H1 (cell line): ENCODE measurements at regions not wholly inside any gene's neighbourhood (a gene's known extent, or its start where the extent isn't known, plus 50 kb on each side); places are given as distances from the start of the nearest gene placed in this dataset.

Experiments
- CTCF ChIA-PET: fragments of 300-600 bp; sonication (Branson Sonifier 250); formaldehyde crosslinking; loops from one replicate; lab custom pipeline; 2021; ENCODE audit not compliant: partially characterized antibody; lab: Charles Lee
- POLR2A ChIA-PET: fragments of 300-600 bp; sonication (Branson Sonifier 250); formaldehyde crosslinking; loops from one replicate; lab custom pipeline; 2021; ENCODE audit warnings: inconsistent platforms; ENCODE audit not compliant: partially characterized antibody; lab: Charles Lee
- DNase-seq, 2 experiments: peaks; one replicate each; pipeline versions ENCODE4 v3.0.0 to v3.0.0-alpha.2; 2010 to 2022; ENCODE audit warnings: low spot score in 2 of 2, low read depth in 1 of 2, mixed read lengths in 1 of 2
- FAIRE-seq: peaks from 2 replicates; lab custom pipeline; 2011; peaks lifted over from hg19 to GRCh38; lab: Jason Lieb, UNC
- H2AFZ ChIP-seq: 2 replicates; pipeline ENCODE4 v1.8.1; 2012; ENCODE audit warnings: low read length, inconsistent platforms
- H2AK5ac ChIP-seq: 2 replicates; pipeline ENCODE4 v1.6.1; 2013; ENCODE audit warnings: low read depth, low read length
- H2BK120ac ChIP-seq: replicated peaks from 2 replicates; pipeline ENCODE3; 2013; ENCODE audit warnings: low read depth, low read length, inconsistent platforms
- H2BK12ac ChIP-seq: 2 replicates; pipeline ENCODE4 v1.6.1; 2013; ENCODE audit warnings: low read depth, low read length
- H2BK15ac ChIP-seq: 2 replicates; pipeline ENCODE4 v1.6.1; 2013; ENCODE audit warnings: low read length
- H2BK20ac ChIP-seq: 2 replicates; pipeline ENCODE4 v1.6.1; 2013; ENCODE audit warnings: low read length
- H2BK5ac ChIP-seq: 2 replicates; pipeline ENCODE4 v1.6.1; 2013; ENCODE audit warnings: low read depth, low read length
- H3K14ac ChIP-seq: 2 replicates; pipeline ENCODE4 v1.6.1; 2013; ENCODE audit warnings: inconsistent platforms; ENCODE audit not compliant: insufficient read length
- H3K18ac ChIP-seq: 2 replicates; pipeline ENCODE4 v1.6.1; 2013; ENCODE audit warnings: low read length; ENCODE audit errors: extremely low read depth
- H3K23ac ChIP-seq: 2 replicates; pipeline ENCODE4 v1.6.1; 2013; ENCODE audit warnings: inconsistent platforms; ENCODE audit not compliant: insufficient read length
- H3K23me2 ChIP-seq: 2 replicates; pipeline ENCODE4 v1.6.1; 2013; ENCODE audit warnings: low read depth, low read length
- H3K27ac ChIP-seq: 2 replicates; pipeline ENCODE4 v1.6.1; 2011; ENCODE audit warnings: low read depth, low read length, inconsistent platforms
- H3K27me3 ChIP-seq, 4 experiments: replicated peaks in 1 of 4; 1 replicate in 1 of 4; 2 replicates in 3 of 4; pipeline versions ENCODE4 v1.6.1 to v1.8.1; 2011 to 2013; ENCODE audit warnings: low read length in 3 of 4, mild to moderate bottlenecking in 3 of 4, inconsistent platforms in 2 of 4, mixed read lengths in 2 of 4, moderate library complexity in 1 of 4; ENCODE audit not compliant: control insufficient read depth in 3 of 4, insufficient read depth in 3 of 4; ENCODE audit errors: extremely low read depth in 1 of 4
- H3K36me3 ChIP-seq, 4 experiments: 2 replicates each; pipeline versions ENCODE4 v1.6.1 to v1.8.1; 2011 to 2013; ENCODE audit warnings: mild to moderate bottlenecking in 4 of 4, low read length in 3 of 4, moderate library complexity in 2 of 4, control low read depth in 1 of 4, inconsistent platforms in 1 of 4; ENCODE audit not compliant: insufficient read depth in 4 of 4, control insufficient read depth in 2 of 4
- H3K4ac ChIP-seq: replicated peaks from 2 replicates; pipeline ENCODE3; 2013; ENCODE audit warnings: low read length, low read depth, mixed read lengths, inconsistent platforms; ENCODE audit not compliant: insufficient read length
- H3K4me1 ChIP-seq, 4 experiments: replicated peaks in 1 of 4; 1 replicate in 1 of 4; 2 replicates in 3 of 4; pipeline versions ENCODE4 v1.6.1 to v1.8.1; 2011 to 2013; ENCODE audit warnings: low read length in 3 of 4, inconsistent platforms in 2 of 4, mixed read lengths in 1 of 4; ENCODE audit not compliant: insufficient read depth in 4 of 4, control insufficient read depth in 3 of 4
- H3K4me2 ChIP-seq, 2 experiments: 2 replicates each; pipeline versions ENCODE4 v1.6.1 to v1.8.1; 2011 to 2013; ENCODE audit warnings: low read depth in 2 of 2, low read length in 2 of 2, control low read depth in 1 of 2, inconsistent platforms in 1 of 2, mild to moderate bottlenecking in 1 of 2; ENCODE audit not compliant: insufficient read depth in 1 of 2
- H3K4me3 ChIP-seq, 4 experiments: fragments of 200-600, 300-600 bp in 1 of 4; sonication (generic), shearing (Covaris generic), sonication (Bioruptor Twin) in 1 of 4; 2 replicates each; pipeline versions ENCODE4 v1.5.1 to v1.8.1; 2011 to 2016; ENCODE audit warnings: low read length in 4 of 4, low read depth in 3 of 4, control low read depth in 2 of 4, inconsistent platforms in 2 of 4, mild to moderate bottlenecking in 2 of 4, mixed read lengths in 1 of 4, moderate library complexity in 1 of 4; ENCODE audit not compliant: insufficient read depth in 2 of 4; ENCODE audit errors: extremely low read depth in 1 of 4
- H3K56ac ChIP-seq: replicated peaks from 2 replicates; pipeline ENCODE3; 2013; ENCODE audit warnings: low read depth, mild to moderate bottlenecking, mixed read lengths, low read length, inconsistent platforms; ENCODE audit not compliant: insufficient read length
- H3K79me1 ChIP-seq: 2 replicates; pipeline ENCODE4 v1.6.1; 2013; ENCODE audit warnings: low read depth, low read length, control low read depth
- H3K79me2 ChIP-seq, 2 experiments: 2 replicates each; pipeline versions ENCODE4 v1.6.1 to v1.8.1; 2012 to 2013; ENCODE audit warnings: low read length in 2 of 2, mild to moderate bottlenecking in 2 of 2, inconsistent platforms in 1 of 2; ENCODE audit not compliant: insufficient read depth in 2 of 2, control insufficient read depth in 1 of 2
- H3K9ac ChIP-seq, 4 experiments: replicated peaks in 1 of 4; 1 replicate in 1 of 4; 2 replicates in 3 of 4; pipeline versions ENCODE4 v1.6.1 to v1.8.1; 2011 to 2013; ENCODE audit warnings: low read depth in 3 of 4, low read length in 3 of 4, control low read depth in 2 of 4, mild to moderate bottlenecking in 2 of 4, moderate library complexity in 2 of 4, inconsistent platforms in 1 of 4; ENCODE audit errors: extremely low read depth in 1 of 4
- H3K9me3 ChIP-seq, 2 experiments: 2 replicates each; pipeline versions ENCODE4 v1.6.1 to v1.8.1; 2012 to 2013; ENCODE audit warnings: mild to moderate bottlenecking in 2 of 2, moderate library complexity in 2 of 2, control low read depth in 1 of 2, inconsistent platforms in 1 of 2, low read depth in 1 of 2, low read length in 1 of 2, mixed read lengths in 1 of 2; ENCODE audit not compliant: insufficient read depth in 2 of 2
- H4K20me1 ChIP-seq, 2 experiments: replicated peaks in 1 of 2; 2 replicates each; pipeline versions ENCODE3 to v1.8.1; 2011 to 2013; ENCODE audit warnings: inconsistent platforms in 2 of 2, low read length in 2 of 2, mild to moderate bottlenecking in 1 of 2; ENCODE audit not compliant: insufficient read depth in 2 of 2, control insufficient read depth in 1 of 2
- H4K5ac ChIP-seq: 2 replicates; pipeline ENCODE4 v1.6.1; 2013; ENCODE audit warnings: low read length, low read depth, mixed read lengths, inconsistent platforms; ENCODE audit not compliant: insufficient read length
- H4K8ac ChIP-seq: 2 replicates; pipeline ENCODE4 v1.8.0; 2013; ENCODE audit warnings: mild to moderate bottlenecking, moderate library complexity, low read length, inconsistent platforms; ENCODE audit not compliant: insufficient read depth; ENCODE audit errors: extremely low read depth
- H4K91ac ChIP-seq: replicated peaks from 2 replicates; pipeline ENCODE3; 2013; ENCODE audit warnings: low read length, mixed read lengths, inconsistent platforms; ENCODE audit not compliant: insufficient read length
- CHD2 ChIP-seq: IDR thresholded peaks from 2 replicates; pipeline ENCODE4 v1.6.1; 2012; ENCODE audit warnings: low read length, improper control_type of control experiment
- WGBS, 2 experiments: shearing (Covaris generic) in 1 of 2; methylation state at CpG; one replicate each; pipeline versions ENCODE4 v1.1.6 to v1.1.7; 2013 to 2015; ENCODE audit warnings: low lambda C conversion rate in 2 of 2, mixed read lengths in 2 of 2, inconsistent platforms in 1 of 2, low coverage in 1 of 2, missing lambda C conversion rate in 1 of 2; ENCODE audit not compliant: insufficient replicate concordance in 2 of 2, insufficient coverage in 1 of 2, insufficient read length in 1 of 2; ENCODE audit errors: extremely low coverage in 1 of 2, missing lambda C conversion rate in 1 of 2; 5-methylcytosine and 5-hydroxymethylcytosine counted together

DNA sequence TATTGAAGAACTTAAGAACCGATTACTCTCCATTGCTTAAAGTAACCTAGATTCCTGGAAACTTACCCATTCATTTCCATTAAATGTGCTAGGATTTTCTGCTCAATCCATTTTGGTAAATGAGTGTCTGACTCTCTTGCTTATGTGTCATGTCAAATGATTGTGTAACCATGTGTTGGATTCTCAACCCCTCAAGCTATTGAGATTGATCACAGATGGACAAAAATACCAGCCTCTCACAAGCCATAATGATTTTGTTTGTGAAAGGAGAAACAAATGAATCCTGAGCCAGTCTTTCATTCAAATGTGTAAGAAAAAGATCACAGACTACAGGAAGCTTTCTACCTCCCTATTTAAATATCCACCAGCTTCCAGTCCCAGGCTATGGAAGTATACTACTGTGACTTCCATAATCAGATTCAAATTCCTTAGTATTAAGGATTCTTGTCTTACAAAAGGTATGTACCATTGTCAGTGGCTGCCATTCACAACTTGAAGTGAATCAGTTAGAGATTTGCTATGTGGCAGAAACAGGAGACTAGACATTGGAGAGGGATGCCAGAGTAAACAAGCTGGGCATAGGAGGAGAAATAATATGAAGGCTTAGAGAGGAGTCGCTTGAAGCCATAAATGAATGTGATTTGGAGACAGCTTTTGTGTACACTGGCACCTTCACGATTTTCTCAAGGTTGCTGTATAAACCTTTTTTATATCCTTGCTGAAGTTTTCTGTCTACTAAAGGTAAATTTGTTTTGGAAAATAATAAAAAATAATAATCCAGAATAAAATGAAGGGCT lies 498.5 kb upstream of the SETBP1 start:
- Histone ChIP-seq H4K8ac (no peak overlapping the region), H4K20me1 (no peaks in the 10 kb centered on the region), H3K4me3 (no peak overlapping the region), H3K27me3 (no peaks in the 10 kb centered on the region), H2BK15ac (no peak overlapping the region), H2AK5ac (no peak overlapping the region), H3K4me2 (no peak overlapping the region), H3K27ac (no peak overlapping the region), H3K79me1 (no peaks in the 10 kb centered on the region), H3K4me1 (no peaks in the 10 kb centered on the region), H4K91ac (no peak overlapping the region), H3K9me3 (no peaks in the 10 kb centered on the region), H3K56ac (no peak overlapping the region), H4K5ac (no peak overlapping the region), H2BK5ac (no peak overlapping the region), H3K18ac (no peak overlapping the region), H3K23ac (no peak overlapping the region), H2BK20ac (no peak overlapping the region), H3K9ac (no peak overlapping the region), H3K14ac (no peak overlapping the region), H3K23me2 (no peaks in the 10 kb centered on the region), H2BK120ac (no peak overlapping the region), H3K4ac (no peak overlapping the region), H2BK12ac (no peak overlapping the region), H3K79me2 (no peaks in the 10 kb centered on the region), H3K36me3 (no peaks in the 10 kb centered on the region), H2AFZ (no peak overlapping the region)
- ChIA-PET POLR2A (no interaction called here), CTCF (interaction anchor here (0.8 kb wide), 1 partner anchor 15 kb away, joined by 3 read pairs; no protein-coding TSS in a partner anchor)
- TF ChIP-seq CHD2: no peak
- FAIRE-seq (no peak), DNase-seq (no peak)
- 84% methylated on average over 3 of the region's 3 CpGs; no CpG with 5 or more reads in 1 of the 2 experiments for WGBS, 2 experiments
